ENCODE measurements at regions not wholly inside any gene's neighbourhood (a gene's known extent, or its start where the extent isn't known, plus 50 kb on each side); places are given as distances from the start of the nearest gene placed in this dataset.

DNA sequence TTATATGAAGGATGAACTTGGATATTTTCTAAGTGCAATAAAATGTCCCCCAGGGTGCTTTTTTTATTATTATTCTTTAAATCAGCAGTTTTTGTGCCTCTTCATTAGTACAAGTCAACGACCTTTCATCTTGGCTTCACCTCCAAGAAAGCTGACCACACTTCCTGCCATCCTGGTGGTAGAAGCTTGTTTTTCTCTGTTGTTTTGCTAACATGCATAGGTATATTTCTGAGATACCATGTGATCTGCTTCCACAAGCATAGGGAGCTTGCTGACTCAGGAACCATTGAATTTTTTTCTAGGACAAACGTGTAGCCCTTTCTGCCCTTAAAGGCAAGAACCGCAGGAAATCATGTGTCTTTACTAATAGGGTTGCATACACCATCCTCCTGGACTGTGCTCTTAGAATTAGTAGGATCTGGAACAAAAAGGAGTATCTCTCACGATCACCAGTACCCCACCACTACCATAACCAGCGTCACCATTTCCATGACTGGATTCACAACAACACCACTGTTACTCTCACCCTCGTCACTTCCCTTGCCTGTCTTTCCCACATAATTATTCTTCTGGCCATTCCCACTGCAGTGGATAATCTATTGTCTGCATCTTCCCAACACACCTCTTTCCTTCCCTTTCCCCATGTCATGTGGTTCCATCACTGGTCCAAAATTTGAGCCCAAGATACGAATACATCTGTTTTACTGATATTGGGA is 207.1 kb downstream of the MAFB start:
- H3K27me3 ChIP-seq (ENCODE audit: insufficient read depth, poor library complexity, severe bottlenecking) = no peaks in the 10 kb centered on the region
- TF ChIP-seq GABPA (IDR thresholded peaks at IDR 0.05; ENCODE audit: low read depth) = no peak
- TF ChIP-seq POLR2AphosphoS5 (IDR thresholded peaks at IDR 0.05; ENCODE audit: low read depth) = no peak
- TF ChIP-seq, protein P1, sequence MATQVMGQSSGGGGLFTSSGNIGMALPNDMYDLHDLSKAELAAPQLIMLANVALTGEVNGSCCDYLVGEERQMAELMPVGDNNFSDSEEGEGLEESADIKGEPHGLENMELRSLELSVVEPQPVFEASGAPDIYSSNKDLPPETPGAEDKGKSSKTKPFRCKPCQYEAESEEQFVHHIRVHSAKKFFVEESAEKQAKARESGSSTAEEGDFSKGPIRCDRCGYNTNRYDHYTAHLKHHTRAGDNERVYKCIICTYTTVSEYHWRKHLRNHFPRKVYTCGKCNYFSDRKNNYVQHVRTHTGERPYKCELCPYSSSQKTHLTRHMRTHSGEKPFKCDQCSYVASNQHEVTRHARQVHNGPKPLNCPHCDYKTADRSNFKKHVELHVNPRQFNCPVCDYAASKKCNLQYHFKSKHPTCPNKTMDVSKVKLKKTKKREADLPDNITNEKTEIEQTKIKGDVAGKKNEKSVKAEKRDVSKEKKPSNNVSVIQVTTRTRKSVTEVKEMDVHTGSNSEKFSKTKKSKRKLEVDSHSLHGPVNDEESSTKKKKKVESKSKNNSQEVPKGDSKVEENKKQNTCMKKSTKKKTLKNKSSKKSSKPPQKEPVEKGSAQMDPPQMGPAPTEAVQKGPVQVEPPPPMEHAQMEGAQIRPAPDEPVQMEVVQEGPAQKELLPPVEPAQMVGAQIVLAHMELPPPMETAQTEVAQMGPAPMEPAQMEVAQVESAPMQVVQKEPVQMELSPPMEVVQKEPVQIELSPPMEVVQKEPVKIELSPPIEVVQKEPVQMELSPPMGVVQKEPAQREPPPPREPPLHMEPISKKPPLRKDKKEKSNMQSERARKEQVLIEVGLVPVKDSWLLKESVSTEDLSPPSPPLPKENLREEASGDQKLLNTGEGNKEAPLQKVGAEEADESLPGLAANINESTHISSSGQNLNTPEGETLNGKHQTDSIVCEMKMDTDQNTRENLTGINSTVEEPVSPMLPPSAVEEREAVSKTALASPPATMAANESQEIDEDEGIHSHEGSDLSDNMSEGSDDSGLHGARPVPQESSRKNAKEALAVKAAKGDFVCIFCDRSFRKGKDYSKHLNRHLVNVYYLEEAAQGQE (IDR thresholded peaks at IDR 0.05; ENCODE audit: insufficient replicate concordance, low read depth) = no peak
- TF ChIP-seq, protein P2, sequence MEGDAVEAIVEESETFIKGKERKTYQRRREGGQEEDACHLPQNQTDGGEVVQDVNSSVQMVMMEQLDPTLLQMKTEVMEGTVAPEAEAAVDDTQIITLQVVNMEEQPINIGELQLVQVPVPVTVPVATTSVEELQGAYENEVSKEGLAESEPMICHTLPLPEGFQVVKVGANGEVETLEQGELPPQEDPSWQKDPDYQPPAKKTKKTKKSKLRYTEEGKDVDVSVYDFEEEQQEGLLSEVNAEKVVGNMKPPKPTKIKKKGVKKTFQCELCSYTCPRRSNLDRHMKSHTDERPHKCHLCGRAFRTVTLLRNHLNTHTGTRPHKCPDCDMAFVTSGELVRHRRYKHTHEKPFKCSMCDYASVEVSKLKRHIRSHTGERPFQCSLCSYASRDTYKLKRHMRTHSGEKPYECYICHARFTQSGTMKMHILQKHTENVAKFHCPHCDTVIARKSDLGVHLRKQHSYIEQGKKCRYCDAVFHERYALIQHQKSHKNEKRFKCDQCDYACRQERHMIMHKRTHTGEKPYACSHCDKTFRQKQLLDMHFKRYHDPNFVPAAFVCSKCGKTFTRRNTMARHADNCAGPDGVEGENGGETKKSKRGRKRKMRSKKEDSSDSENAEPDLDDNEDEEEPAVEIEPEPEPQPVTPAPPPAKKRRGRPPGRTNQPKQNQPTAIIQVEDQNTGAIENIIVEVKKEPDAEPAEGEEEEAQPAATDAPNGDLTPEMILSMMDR (IDR thresholded peaks at IDR 0.05; ENCODE audit: insufficient read depth, low read length) = no peak
- no peak for TF ChIP-seq SPI1 (IDR thresholded peaks at IDR 0.05; ENCODE audit: borderline replicate concordance, low read depth)

GRCh38 chr20:40481337-40481736 is 207.7 kb downstream of the MAFB start:
- H3K4me3 ChIP-seq (replicated peaks; ENCODE audit: insufficient read depth, low read length) = no peak overlapping the region

More for the DNA sequence above, 207.1 kb downstream of the MAFB start:
- no peak overlapping the region for H3K27ac ChIP-seq (replicated peaks)
- DNase-seq (ENCODE audit: low read depth in 1 of 2, low spot score in 1 of 2) = no peak
- H3K4me3 ChIP-seq (replicated peaks; ENCODE audit: insufficient read depth, low read length) = no peak overlapping the region

DNA sequence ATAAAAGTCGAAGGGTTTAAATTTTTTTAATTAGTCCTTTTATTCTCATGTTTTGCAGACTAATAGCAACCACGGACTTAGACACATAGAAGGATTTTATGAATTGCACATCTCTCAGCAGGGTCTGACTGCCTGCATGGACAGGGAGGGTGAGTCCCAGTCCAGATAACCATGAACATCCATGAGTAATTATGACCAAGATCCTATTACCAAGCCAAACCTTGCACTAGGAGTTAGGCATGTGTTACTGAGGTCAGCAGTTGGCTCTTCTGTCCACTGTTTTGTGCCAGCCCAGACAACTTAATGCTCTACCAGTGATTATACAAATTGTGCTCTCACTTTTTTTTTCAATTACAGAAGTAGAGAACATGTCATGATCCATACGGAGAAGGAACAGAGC is 211.2 kb downstream of the MAFB start:
- Histone ChIP-seq H3K27me3 (ENCODE audit: insufficient read depth, poor library complexity, severe bottlenecking) (no peaks in the 10 kb centered on the region), H3K27ac (replicated peaks) (no peak overlapping the region), H3K4me3 (replicated peaks; ENCODE audit: insufficient read depth, low read length) (no peak overlapping the region)
- DNase-seq (ENCODE audit: low read depth in 1 of 2, low spot score in 1 of 2) = no peak
- TF ChIP-seq SPI1 (IDR thresholded peaks at IDR 0.05; ENCODE audit: borderline replicate concordance, low read depth) (no peak), POLR2AphosphoS5 (IDR thresholded peaks at IDR 0.05; ENCODE audit: low read depth) (no peak), GABPA (IDR thresholded peaks at IDR 0.05; ENCODE audit: low read depth) (no peak)
- TF ChIP-seq, protein P2 (IDR thresholded peaks at IDR 0.05; ENCODE audit: insufficient read depth, low read length) = no peak
- TF ChIP-seq, protein P1 (IDR thresholded peaks at IDR 0.05; ENCODE audit: insufficient replicate concordance, low read depth) = no peak

More at GRCh38 chr20:40481337-40481736, 207.7 kb downstream of the MAFB start:
- H3K27me3 ChIP-seq (ENCODE audit: insufficient read depth, poor library complexity, severe bottlenecking) = no peaks in the 10 kb centered on the region
- TF ChIP-seq, protein P2 (IDR thresholded peaks at IDR 0.05; ENCODE audit: insufficient read depth, low read length) = no peak
- TF ChIP-seq GABPA (IDR thresholded peaks at IDR 0.05; ENCODE audit: low read depth) = no peak
- TF ChIP-seq, protein P1 (IDR thresholded peaks at IDR 0.05; ENCODE audit: insufficient replicate concordance, low read depth) = no peak
- TF ChIP-seq POLR2AphosphoS5 (IDR thresholded peaks at IDR 0.05; ENCODE audit: low read depth) = no peak
- TF ChIP-seq SPI1 (IDR thresholded peaks at IDR 0.05; ENCODE audit: borderline replicate concordance, low read depth) = no peak
- no peak overlapping the region for H3K27ac ChIP-seq (replicated peaks)
- DNase-seq (ENCODE audit: low read depth in 1 of 2, low spot score in 1 of 2) = no peak
